ENCODE measurements at regions not wholly inside any gene's neighbourhood (a gene's known extent, or its start where the extent isn't known, plus 50 kb on each side); places are given as distances from the start of the nearest gene placed in this dataset.
"Not testable (repeated sequence)": the region's sequence is repeated elsewhere in the genome, so short reads cannot be mapped to it uniquely, and the experiment has no call there.

DNA sequence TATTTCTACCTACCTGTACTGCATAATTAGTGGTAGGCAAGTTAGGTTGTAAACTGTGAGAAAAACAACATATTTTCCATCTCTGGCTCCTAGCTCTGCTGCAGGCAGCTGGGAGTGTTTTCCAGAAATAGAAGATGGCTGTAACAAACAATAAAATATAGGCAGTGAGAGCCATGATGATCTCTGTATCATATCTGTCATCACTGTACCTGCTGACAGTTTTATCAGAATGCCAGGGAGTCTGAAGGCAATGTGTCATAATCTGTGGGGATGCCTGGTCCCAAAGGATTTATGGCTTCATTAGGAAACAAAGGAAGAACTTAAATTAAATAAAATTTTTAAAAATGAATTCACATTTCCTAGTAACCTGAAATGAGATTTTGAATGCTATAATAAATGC lies 160.9 kb upstream of the SMIM30 start:
- H3K4me3 ChIP-seq: no peak overlapping the region
- no peaks in the 10 kb centered on the region for H3K36me3 ChIP-seq
- no peak overlapping the region for H3K9ac ChIP-seq (ENCODE audit: low read depth in 2 of 2, low read length in 2 of 2)
- H3K27me3 ChIP-seq: no peaks in the 10 kb centered on the region
- no peaks in the 10 kb centered on the region for H3K9me3 ChIP-seq
- H3K4me1 ChIP-seq: no peaks in the 10 kb centered on the region
- TF ChIP-seq CTCF (IDR thresholded peaks at IDR 0.05): no peak
- intact Hi-C loops (cut with DNase I): no loop called here
- no peak overlapping the region for H3K27ac ChIP-seq
- DNase-seq: no peak

DNA sequence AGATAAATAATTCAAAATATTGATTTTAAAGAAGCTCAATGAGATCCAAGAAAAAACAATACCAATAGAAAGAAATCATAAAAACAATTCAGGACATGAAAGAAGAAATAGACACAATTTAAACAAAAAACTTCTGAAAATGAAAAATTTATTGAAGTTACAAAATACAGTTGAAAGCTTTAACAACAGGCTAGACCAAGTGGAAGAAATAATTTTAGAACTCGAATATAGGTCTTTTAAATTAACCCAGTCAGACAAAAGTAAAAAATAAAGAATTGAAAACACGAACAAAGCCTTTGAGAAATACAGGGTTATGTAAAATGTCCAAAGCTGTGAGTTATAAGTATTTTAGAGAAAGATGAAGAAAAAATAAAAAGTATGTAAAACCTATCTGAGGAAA lies 152.4 kb upstream of the SMIM30 start:
- Histone ChIP-seq H3K36me3 (no peaks in the 10 kb centered on the region), H3K4me1 (no peaks in the 10 kb centered on the region), H3K4me3 (no peak overlapping the region), H3K27ac (no peak overlapping the region), H3K9ac (ENCODE audit: low read depth in 2 of 2, low read length in 2 of 2) (no peak overlapping the region), H3K9me3 (no peaks in the 10 kb centered on the region), H3K27me3 (no peaks in the 10 kb centered on the region)
- DNase-seq: no peak
- intact Hi-C loops (cut with DNase I): no loop called here
- TF ChIP-seq CTCF (IDR thresholded peaks at IDR 0.05): no peak

- H3K36me3 ChIP-seq; H3K4me3 ChIP-seq; intact Hi-C loops (cut with DNase I); H3K27me3 ChIP-seq; H3K9me3 ChIP-seq; H3K9ac ChIP-seq (ENCODE audit: low read depth in 2 of 2, low read length in 2 of 2); H3K27ac ChIP-seq; DNase-seq; H3K4me1 ChIP-seq: not testable (repeated sequence)
Observed at GRCh38 chr7:113269592-113269991, 151.2 kb upstream of the SMIM30 start.

DNA sequence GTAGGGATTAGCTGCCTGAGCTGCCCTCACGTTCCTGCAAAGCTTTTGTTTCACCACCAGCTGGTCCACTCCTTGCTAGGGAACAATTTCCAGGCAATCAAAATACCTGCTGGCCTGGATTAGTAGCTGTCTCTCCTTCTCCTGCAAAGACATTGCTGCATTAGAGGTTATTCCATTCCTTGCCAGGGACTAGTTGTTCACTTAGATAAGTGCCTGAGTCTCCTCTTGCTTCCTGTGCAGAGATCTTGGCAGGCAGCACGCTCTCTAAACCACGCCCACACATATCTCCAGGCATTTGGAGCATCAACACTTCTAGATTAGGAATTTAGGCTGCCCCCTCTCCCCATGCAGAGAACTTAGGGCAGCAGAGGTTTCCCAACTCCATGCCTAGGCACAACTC lies 150.4 kb upstream of the SMIM30 start:
- Histone ChIP-seq H3K9ac (ENCODE audit: low read depth in 2 of 2, low read length in 2 of 2) (no peak overlapping the region), H3K9me3 (no peaks in the 10 kb centered on the region), H3K4me3 (no peak overlapping the region), H3K36me3 (no peaks in the 10 kb centered on the region), H3K27me3 (no peaks in the 10 kb centered on the region), H3K4me1 (no peaks in the 10 kb centered on the region), H3K27ac (no peak overlapping the region)
- DNase-seq: no peak
- intact Hi-C loops (cut with DNase I): no loop called here
- no peak for TF ChIP-seq CTCF (IDR thresholded peaks at IDR 0.05)

DNA sequence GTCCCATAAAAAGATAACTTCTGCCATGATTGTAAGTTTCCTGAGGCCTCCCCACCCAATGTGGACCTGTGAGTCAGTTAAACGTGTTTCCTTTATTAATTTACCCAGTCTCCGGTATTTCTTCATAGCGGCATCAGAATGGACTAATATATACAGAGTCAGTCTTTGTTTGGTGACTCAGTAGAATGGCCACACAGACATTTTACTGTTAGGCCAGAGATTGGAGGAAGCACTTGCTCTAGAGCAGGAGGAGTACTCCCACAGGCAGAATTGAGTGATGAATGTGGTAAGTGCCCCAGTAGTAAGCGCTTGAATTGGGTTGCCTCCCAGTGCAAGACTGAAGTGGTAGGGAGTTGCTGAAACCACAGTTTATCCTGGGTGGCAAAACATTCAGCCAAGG lies 149.5 kb upstream of the SMIM30 start:
- Histone ChIP-seq H3K27me3 (no peaks in the 10 kb centered on the region), H3K27ac (no peak overlapping the region), H3K4me1 (no peaks in the 10 kb centered on the region), H3K36me3 (no peaks in the 10 kb centered on the region), H3K4me3 (no peak overlapping the region), H3K9ac (ENCODE audit: low read depth in 2 of 2, low read length in 2 of 2) (no peak overlapping the region), H3K9me3 (no peaks in the 10 kb centered on the region)
- no peak for DNase-seq
- no peak for TF ChIP-seq CTCF (IDR thresholded peaks at IDR 0.05)
- intact Hi-C loops (cut with DNase I): no loop called here

GRCh38 chr7:113267271-113267670 lies 148.9 kb upstream of the SMIM30 start:
- TF ChIP-seq CTCF (IDR thresholded peaks at IDR 0.05): no peak
- no peaks in the 10 kb centered on the region for H3K4me1 ChIP-seq
- H3K27ac ChIP-seq: no peak overlapping the region
- intact Hi-C loops (cut with DNase I): no loop called here
- no peaks in the 10 kb centered on the region for H3K36me3 ChIP-seq
- H3K27me3 ChIP-seq: no peaks in the 10 kb centered on the region
- H3K4me3 ChIP-seq: no peak overlapping the region
- H3K9me3 ChIP-seq: no peaks in the 10 kb centered on the region
- no peak for DNase-seq
- no peak overlapping the region for H3K9ac ChIP-seq (ENCODE audit: low read depth in 2 of 2, low read length in 2 of 2)
